Activated CD4-positive, alpha-beta memory T cell treated with anti-CD3 and anti-CD28 coated beads for 36 hours (primary cell): ENCODE measurements at regions not wholly inside any gene's neighbourhood (a gene's known extent, or its start where the extent isn't known, plus 50 kb on each side); places are given as distances from the start of the nearest gene placed in this dataset.
"Not testable (repeated sequence)": the region's sequence is repeated elsewhere in the genome, so short reads cannot be mapped to it uniquely, and the experiment has no call there.

Experiments
- CTCF ChIA-PET: fragments of 350-600 bp; sonication (Branson Sonifier 250); formaldehyde crosslinking; loops from one replicate; lab custom pipeline; 2021; ENCODE audit warnings: antibody characterized with exemption, inconsistent platforms; lab: Charles Lee
- POLR2A ChIA-PET: fragments of 350-600 bp; sonication (Branson Sonifier 250); formaldehyde crosslinking; loops from one replicate; lab custom pipeline; 2021; ENCODE audit warnings: antibody characterized with exemption; lab: Charles Lee
- DNase-seq: peaks from one replicate; pipeline ENCODE4 v3.0.0-alpha.2; 2020
- H3K27ac Mint-ChIP-seq: one replicate; pipeline ENCODE4 v1.8.0; 2021; ENCODE audit warnings: mixed read lengths
- H3K27me3 Mint-ChIP-seq: one replicate; pipeline ENCODE4 v1.8.0; 2021; ENCODE audit warnings: mixed read lengths
- H3K36me3 Mint-ChIP-seq: one replicate; pipeline ENCODE4 v1.8.0; 2021; ENCODE audit warnings: mixed read lengths
- H3K4me1 Mint-ChIP-seq: one replicate; pipeline ENCODE4 v1.8.0; 2021; ENCODE audit warnings: low read depth, mixed read lengths
- H3K4me3 Mint-ChIP-seq: one replicate; pipeline ENCODE4 v1.8.0; 2021; ENCODE audit warnings: mild to moderate bottlenecking, mixed read lengths
- H3K9me3 Mint-ChIP-seq: one replicate; pipeline ENCODE4 v1.8.0; 2021; ENCODE audit warnings: mixed read lengths
- intact Hi-C: fragments of 100-400 bp; cut with micrococcal nuclease; formaldehyde crosslinking; loops from one replicate; pipeline ENCODE4 v1.15.1; 2023

DNA sequence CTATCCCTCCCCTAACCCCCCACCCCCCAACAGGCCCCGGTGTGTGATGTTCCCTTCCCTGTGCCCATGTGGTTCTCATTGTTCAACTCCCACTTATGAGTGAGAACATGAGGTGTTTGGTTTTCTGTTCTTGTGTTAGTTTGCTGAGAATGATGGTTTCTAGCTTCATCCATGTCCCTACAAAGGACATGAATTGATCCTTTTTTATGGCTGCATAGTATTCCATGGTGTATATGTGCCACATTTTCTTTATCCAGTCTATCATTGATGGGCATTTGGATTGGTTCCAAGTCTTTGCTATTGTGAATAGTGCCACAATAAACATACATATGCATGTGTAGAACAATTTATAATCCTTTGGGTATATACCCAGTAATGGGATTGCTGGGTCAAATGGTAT is 612.1 kb upstream of the ADGRB3 start:
- intact Hi-C loops, DNase-seq, H3K4me1 Mint-ChIP-seq, H3K27me3 Mint-ChIP-seq, H3K36me3 Mint-ChIP-seq, CTCF ChIA-PET, H3K9me3 Mint-ChIP-seq, H3K27ac Mint-ChIP-seq, H3K4me3 Mint-ChIP-seq, POLR2A ChIA-PET: not testable (repeated sequence)

- H3K27me3 Mint-ChIP-seq: no peaks in the 10 kb centered on the region
- no peak overlapping the region for H3K27ac Mint-ChIP-seq
- H3K4me1 Mint-ChIP-seq: no peaks in the 10 kb centered on the region
- no peaks in the 10 kb centered on the region for H3K36me3 Mint-ChIP-seq
- no peak overlapping the region for H3K4me3 Mint-ChIP-seq
- intact Hi-C loops: no loop called here
- no peak for DNase-seq
- ChIA-PET CTCF (no interaction called here), POLR2A (no interaction called here)
- no peaks in the 10 kb centered on the region for H3K9me3 Mint-ChIP-seq
Observed at GRCh38 chr6:68013780-68014515, 621.1 kb upstream of the ADGRB3 start.

GRCh38 chr6:68012822-68013221 is 622.3 kb upstream of the ADGRB3 start:
- no peaks in the 10 kb centered on the region for H3K4me1 Mint-ChIP-seq
- H3K27ac Mint-ChIP-seq: no peak overlapping the region
- no peak overlapping the region for H3K4me3 Mint-ChIP-seq
- intact Hi-C loops: no loop called here
- CTCF ChIA-PET: no interaction called here
- H3K9me3 Mint-ChIP-seq: peaks cover 4% of the 10 kb centered on the region
- no peaks in the 10 kb centered on the region for H3K36me3 Mint-ChIP-seq
- no peaks in the 10 kb centered on the region for H3K27me3 Mint-ChIP-seq
- POLR2A ChIA-PET: no interaction called here
- no peak for DNase-seq

DNA sequence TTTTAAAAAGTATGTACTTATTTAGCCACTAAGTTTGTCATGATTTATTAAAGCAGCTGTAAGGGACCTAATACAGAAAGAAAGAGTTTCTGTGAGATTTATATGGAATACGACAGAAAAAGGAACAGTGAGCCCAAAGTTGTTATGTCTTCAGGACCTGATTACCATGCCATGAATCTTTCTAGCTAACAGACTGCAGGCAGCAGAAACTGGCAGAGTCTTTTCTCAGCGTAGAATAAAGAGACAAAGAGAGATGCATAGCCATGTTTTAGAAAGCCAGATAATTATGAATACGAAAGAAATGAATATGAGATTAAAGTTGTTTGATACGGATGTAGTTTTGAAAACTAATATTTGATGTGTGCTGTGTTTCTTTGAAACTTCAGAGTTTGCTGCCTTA is 624.1 kb upstream of the ADGRB3 start:
- DNase-seq: no peak
- Mint-ChIP-seq H3K27ac (no peak overlapping the region), H3K9me3 (peaks cover 4% of the 10 kb centered on the region), H3K36me3 (no peaks in the 10 kb centered on the region), H3K4me3 (no peak overlapping the region), H3K4me1 (no peaks in the 10 kb centered on the region), H3K27me3 (no peaks in the 10 kb centered on the region)
- intact Hi-C loops: no loop called here
- CTCF ChIA-PET: no interaction called here
- POLR2A ChIA-PET: no interaction called here

- H3K36me3 Mint-ChIP-seq: no peaks in the 10 kb centered on the region
- peaks cover 4% of the 10 kb centered on the region for H3K9me3 Mint-ChIP-seq
- no peak overlapping the region for H3K27ac Mint-ChIP-seq
- H3K4me1 Mint-ChIP-seq: no peaks in the 10 kb centered on the region
- intact Hi-C loops: no loop called here
- DNase-seq: no peak
- H3K4me3 Mint-ChIP-seq: no peak overlapping the region
- POLR2A ChIA-PET: no interaction called here
- CTCF ChIA-PET: no interaction called here
- H3K27me3 Mint-ChIP-seq: no peaks in the 10 kb centered on the region
Observed at GRCh38 chr6:68008445-68008844, 626.6 kb upstream of the ADGRB3 start.

DNA sequence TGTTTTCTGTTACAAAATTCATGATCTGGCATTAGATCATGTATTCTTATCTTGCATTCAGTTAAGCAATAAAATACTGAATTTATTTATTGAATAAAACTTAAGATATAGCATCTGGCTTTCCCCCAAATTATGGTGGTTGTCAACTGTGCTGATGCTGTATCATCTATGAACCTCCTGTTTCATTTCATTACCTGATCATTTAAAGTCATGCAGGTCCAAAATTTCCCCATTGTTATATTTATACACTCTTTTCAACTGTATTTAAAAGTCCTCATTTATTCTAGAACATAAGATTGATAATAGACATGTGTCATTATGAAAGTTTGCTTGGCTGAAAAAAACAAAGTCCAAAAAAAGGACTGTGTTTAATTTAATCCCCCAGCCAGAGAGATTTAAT is 627.4 kb upstream of the ADGRB3 start:
- no peaks in the 10 kb centered on the region for H3K36me3 Mint-ChIP-seq
- H3K4me1 Mint-ChIP-seq: no peaks in the 10 kb centered on the region
- H3K9me3 Mint-ChIP-seq: peaks cover 4% of the 10 kb centered on the region
- H3K4me3 Mint-ChIP-seq: no peak overlapping the region
- DNase-seq: no peak
- CTCF ChIA-PET: no interaction called here
- no peaks in the 10 kb centered on the region for H3K27me3 Mint-ChIP-seq
- intact Hi-C loops: no loop called here
- no peak overlapping the region for H3K27ac Mint-ChIP-seq
- POLR2A ChIA-PET: no interaction called here

DNA sequence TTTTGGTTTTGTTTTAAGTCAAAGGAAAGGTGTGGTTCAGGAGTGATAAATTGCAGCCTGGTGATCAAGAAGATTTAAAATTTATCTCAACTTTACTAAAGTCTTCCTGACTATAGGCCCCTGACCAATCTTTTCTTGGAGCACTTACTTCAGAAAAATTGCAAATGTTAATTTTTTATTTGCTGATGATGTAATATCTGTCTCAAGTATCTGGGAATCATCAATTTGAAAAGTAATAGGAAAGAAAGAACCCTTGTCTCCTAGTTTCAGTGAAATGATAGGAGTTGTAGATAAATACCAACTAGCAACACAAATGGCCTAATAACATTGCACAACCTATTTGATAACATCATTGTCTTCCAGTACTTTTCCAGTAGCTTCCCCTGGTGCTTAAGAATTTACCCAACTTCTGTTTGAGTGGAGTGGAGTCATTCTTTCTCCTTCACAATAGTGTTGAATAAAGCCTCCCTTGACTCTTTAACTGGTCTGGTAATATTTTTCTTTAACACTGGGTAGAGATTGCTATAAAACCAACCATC is 648.3 kb upstream of the ADGRB3 start:
- no peak overlapping the region for H3K4me3 Mint-ChIP-seq
- no peaks in the 10 kb centered on the region for H3K36me3 Mint-ChIP-seq
- H3K4me1 Mint-ChIP-seq: no peaks in the 10 kb centered on the region
- H3K27me3 Mint-ChIP-seq: no peaks in the 10 kb centered on the region
- POLR2A ChIA-PET: no interaction called here
- no peak for DNase-seq
- H3K27ac Mint-ChIP-seq: no peak overlapping the region
- no peaks in the 10 kb centered on the region for H3K9me3 Mint-ChIP-seq
- intact Hi-C loops: no loop called here
- CTCF ChIA-PET: no interaction called here

GRCh38 chr6:67976486-67976885 is 658.6 kb upstream of the ADGRB3 start:
- Mint-ChIP-seq H3K27me3 (no peaks in the 10 kb centered on the region), H3K4me3 (no peak overlapping the region), H3K9me3 (peaks cover 6% of the 10 kb centered on the region), H3K4me1 (no peaks in the 10 kb centered on the region), H3K27ac (no peak overlapping the region), H3K36me3 (no peaks in the 10 kb centered on the region)
- intact Hi-C loops: no loop called here
- no peak for DNase-seq
- ChIA-PET POLR2A (no interaction called here), CTCF (no interaction called here)

DNA sequence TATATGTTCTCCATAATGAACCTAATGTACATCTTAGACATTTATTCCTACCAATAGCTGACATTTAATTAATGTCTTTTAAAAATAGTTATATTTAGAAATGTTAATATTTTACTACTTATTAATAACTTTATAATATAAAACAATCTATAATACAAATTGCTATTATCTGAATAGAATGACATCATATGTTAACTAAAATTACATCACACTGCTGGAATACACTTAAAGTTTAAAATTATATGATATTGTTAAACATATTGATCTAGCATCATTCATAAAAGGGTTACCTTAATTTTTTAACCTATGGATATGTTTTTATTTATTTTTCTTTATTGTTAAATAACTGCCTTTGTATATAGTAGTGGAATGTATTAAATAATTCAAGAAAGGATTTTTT is 660.2 kb upstream of the ADGRB3 start:
- H3K4me1 Mint-ChIP-seq: no peaks in the 10 kb centered on the region
- H3K4me3 Mint-ChIP-seq: no peak overlapping the region
- no peak overlapping the region for H3K27ac Mint-ChIP-seq
- H3K27me3 Mint-ChIP-seq: no peaks in the 10 kb centered on the region
- H3K9me3 Mint-ChIP-seq: peaks cover 6% of the 10 kb centered on the region
- intact Hi-C loops: no loop called here
- ChIA-PET POLR2A (no interaction called here), CTCF (no interaction called here)
- no peak for DNase-seq
- H3K36me3 Mint-ChIP-seq: no peaks in the 10 kb centered on the region

DNA sequence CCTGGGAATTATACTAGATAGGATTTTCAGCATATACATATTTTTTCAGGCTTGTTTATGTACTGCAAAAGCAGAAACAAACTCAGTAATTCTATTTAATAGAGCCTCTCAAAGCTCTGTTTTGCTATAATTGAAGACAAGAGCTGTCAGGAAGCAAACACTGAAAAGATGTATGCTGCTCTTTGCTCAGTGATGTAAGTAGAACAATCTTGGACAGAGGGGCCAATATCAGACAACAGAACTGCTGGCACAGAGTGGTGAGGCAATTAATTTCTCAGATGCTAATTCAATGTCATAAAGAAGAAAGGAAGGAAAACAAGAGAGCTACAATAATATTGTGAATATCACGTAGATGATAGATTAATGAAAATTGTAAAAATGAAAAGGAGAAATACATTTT is 663.3 kb upstream of the ADGRB3 start:
- DNase-seq: no peak
- POLR2A ChIA-PET: no interaction called here
- Mint-ChIP-seq H3K27ac (no peak overlapping the region), H3K4me3 (no peak overlapping the region), H3K4me1 (no peaks in the 10 kb centered on the region), H3K36me3 (no peaks in the 10 kb centered on the region), H3K27me3 (no peaks in the 10 kb centered on the region), H3K9me3 (peaks cover 6% of the 10 kb centered on the region)
- CTCF ChIA-PET: no interaction called here
- intact Hi-C loops: no loop called here

DNA sequence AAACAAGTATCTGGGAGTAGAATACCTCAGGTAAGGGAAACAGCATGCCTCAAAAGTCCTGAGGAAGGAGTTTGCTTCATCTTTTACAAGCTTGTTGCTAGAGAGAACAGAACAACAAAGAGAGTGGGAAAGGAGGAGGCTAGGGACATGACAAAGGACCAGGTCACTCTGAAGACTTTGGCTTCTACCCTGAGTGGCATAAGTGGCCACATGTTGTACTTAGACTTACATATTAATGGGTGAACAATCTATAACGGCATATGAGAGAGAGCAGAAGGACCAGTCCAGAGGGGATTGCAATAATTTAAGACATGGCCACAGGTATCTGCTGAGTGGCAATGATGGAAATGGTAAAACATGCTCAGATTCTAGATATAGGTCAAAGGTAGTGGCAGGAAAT is 668.3 kb upstream of the ADGRB3 start:
- H3K9me3 Mint-ChIP-seq: peaks cover 4% of the 10 kb centered on the region
- H3K36me3 Mint-ChIP-seq: no peaks in the 10 kb centered on the region
- CTCF ChIA-PET: no interaction called here
- no peak for DNase-seq
- H3K4me3 Mint-ChIP-seq: no peak overlapping the region
- H3K27me3 Mint-ChIP-seq: no peaks in the 10 kb centered on the region
- intact Hi-C loops: no loop called here
- no peaks in the 10 kb centered on the region for H3K4me1 Mint-ChIP-seq
- POLR2A ChIA-PET: no interaction called here
- no peak overlapping the region for H3K27ac Mint-ChIP-seq

GRCh38 chr6:67956352-67956751 is 678.7 kb upstream of the ADGRB3 start:
- intact Hi-C loops: no loop called here
- Mint-ChIP-seq H3K27ac (no peak overlapping the region), H3K9me3 (peaks cover 18% of the 10 kb centered on the region), H3K36me3 (peaks cover 2% of the 10 kb centered on the region), H3K4me1 (no peaks in the 10 kb centered on the region), H3K27me3 (no peaks in the 10 kb centered on the region), H3K4me3 (no peak overlapping the region)
- ChIA-PET CTCF (no interaction called here), POLR2A (no interaction called here)
- no peak for DNase-seq

- no peaks in the 10 kb centered on the region for H3K27me3 Mint-ChIP-seq
- intact Hi-C loops: no loop called here
- H3K27ac Mint-ChIP-seq: no peak overlapping the region
- no peaks in the 10 kb centered on the region for H3K4me1 Mint-ChIP-seq
- DNase-seq: no peak
- H3K9me3 Mint-ChIP-seq: peaks cover 18% of the 10 kb centered on the region
- ChIA-PET CTCF (no interaction called here), POLR2A (no interaction called here)
- peaks cover 2% of the 10 kb centered on the region for H3K36me3 Mint-ChIP-seq
- H3K4me3 Mint-ChIP-seq: no peak overlapping the region
Observed at GRCh38 chr6:67952948-67953347, 682.1 kb upstream of the ADGRB3 start.
